Neuronal stem cell (in vitro differentiated cells): ENCODE measurements at regions not wholly inside any gene's neighbourhood (a gene's known extent, or its start where the extent isn't known, plus 50 kb on each side); places are given as distances from the start of the nearest gene placed in this dataset.

Experiments
- DNase-seq: peaks from one replicate; pipeline ENCODE4 v3.0.0-alpha.2; 2013; ENCODE audit warnings: low spot score
- H2AFZ ChIP-seq: one replicate; pipeline ENCODE4 v1.6.1; 2013; ENCODE audit warnings: mild to moderate bottlenecking, low read length, inconsistent platforms
- H2AK5ac ChIP-seq: 2 replicates; pipeline ENCODE4 v1.6.1; 2013; ENCODE audit warnings: low read depth, mild to moderate bottlenecking, inconsistent platforms, low read length, moderate library complexity, mixed read lengths
- H2BK120ac ChIP-seq: 2 replicates; pipeline ENCODE4 v1.6.1; 2013; ENCODE audit warnings: low read depth, mild to moderate bottlenecking, inconsistent platforms, low read length, moderate library complexity, mixed read lengths
- H2BK12ac ChIP-seq: one replicate; pipeline ENCODE4 v1.6.1; 2013; ENCODE audit warnings: low read length, inconsistent platforms
- H2BK15ac ChIP-seq: 2 replicates; pipeline ENCODE4 v1.6.1; 2013; ENCODE audit warnings: mild to moderate bottlenecking, low read length, inconsistent platforms, mixed read lengths
- H2BK5ac ChIP-seq: one replicate; pipeline ENCODE4 v1.6.1; 2013; ENCODE audit warnings: inconsistent platforms, mild to moderate bottlenecking, low read length, moderate library complexity
- H3K14ac ChIP-seq: one replicate; pipeline ENCODE4 v1.6.1; 2013; ENCODE audit warnings: low read length, inconsistent platforms
- H3K18ac ChIP-seq: 2 replicates; pipeline ENCODE4 v1.6.1; 2013; ENCODE audit warnings: low read length, inconsistent platforms
- H3K23ac ChIP-seq: 2 replicates; pipeline ENCODE4 v1.6.1; 2013; ENCODE audit warnings: low read depth, mild to moderate bottlenecking, mixed read lengths, low read length, inconsistent platforms; ENCODE audit not compliant: poor library complexity
- H3K27ac ChIP-seq: replicated peaks from 3 replicates; pipeline ENCODE4 v1.5.1; 2013; ENCODE audit warnings: low read length, inconsistent platforms
- H3K27me3 ChIP-seq, 3 experiments: 2 replicates each; pipeline ENCODE4 v1.6.1; 2013; ENCODE audit warnings: low read length in 3 of 3, mild to moderate bottlenecking in 2 of 3, inconsistent platforms in 1 of 3, low read depth in 1 of 3, mixed read lengths in 1 of 3, moderate library complexity in 1 of 3; ENCODE audit not compliant: control insufficient read depth in 3 of 3, insufficient read depth in 3 of 3
- H3K36me3 ChIP-seq, 2 donors: replicated peaks in 1 of 2; 2 replicates each; pipeline ENCODE4 v1.6.1; 2013; ENCODE audit warnings: low read length in 2 of 2; ENCODE audit not compliant: control insufficient read depth in 2 of 2, insufficient read depth in 2 of 2
- H3K4ac ChIP-seq: 2 replicates; pipeline ENCODE4 v1.6.1; 2013; ENCODE audit warnings: inconsistent platforms, mild to moderate bottlenecking, low read length, moderate library complexity
- H3K4me1 ChIP-seq, 2 donors: 1 replicate in 1 of 2; 2 replicates in 1 of 2; pipeline ENCODE4 v1.6.1; 2013; ENCODE audit warnings: low read length in 2 of 2, low read depth in 1 of 2; ENCODE audit not compliant: control insufficient read depth in 2 of 2, insufficient read depth in 1 of 2
- H3K4me2 ChIP-seq: one replicate; pipeline ENCODE4 v1.6.1; 2013; ENCODE audit warnings: mild to moderate bottlenecking, low read length, inconsistent platforms; ENCODE audit not compliant: insufficient read depth, poor library complexity, severe bottlenecking
- H3K4me3 ChIP-seq, 2 donors: 2 replicates each; pipeline ENCODE4 v1.5.1; 2013; ENCODE audit warnings: low read length in 2 of 2, mild to moderate bottlenecking in 2 of 2, inconsistent platforms in 1 of 2, moderate library complexity in 1 of 2
- H3K79me1 ChIP-seq: one replicate; pipeline ENCODE4 v1.6.1; 2013; ENCODE audit warnings: low read depth, mild to moderate bottlenecking, inconsistent platforms, low read length, moderate library complexity
- H3K9ac ChIP-seq: one replicate; pipeline ENCODE4 v1.6.1; 2013; ENCODE audit warnings: mild to moderate bottlenecking, low read depth, low read length, inconsistent platforms; ENCODE audit not compliant: poor library complexity
- H3K9me3 ChIP-seq, 2 donors: replicated peaks in 1 of 2; 2 replicates each; pipeline versions ENCODE3 to v1.6.1; 2013; ENCODE audit warnings: low read length in 2 of 2, mild to moderate bottlenecking in 2 of 2, inconsistent platforms in 1 of 2, low read depth in 1 of 2, mixed read lengths in 1 of 2, moderate library complexity in 1 of 2; ENCODE audit not compliant: control insufficient read depth in 2 of 2, insufficient read depth in 1 of 2
- H4K8ac ChIP-seq: one replicate; pipeline ENCODE4 v1.6.1; 2013; ENCODE audit warnings: low read depth, mild to moderate bottlenecking, inconsistent platforms, low read length, moderate library complexity
- H4K91ac ChIP-seq: one replicate; pipeline ENCODE4 v1.6.1; 2013; ENCODE audit warnings: low read length, low read depth, mild to moderate bottlenecking, inconsistent platforms; ENCODE audit not compliant: poor library complexity
- WGBS, 2 donors: extraction: QIAGEN DNeasy Blood & Tissue Kit; methylation state at CpG; one replicate each; pipeline ENCODE4 v1.1.7; 2013; ENCODE audit warnings: missing lambda C conversion rate in 2 of 2, mixed read lengths in 1 of 2; ENCODE audit not compliant: insufficient read length in 2 of 2, insufficient replicate concordance in 1 of 2; ENCODE audit errors: extremely low coverage in 2 of 2; 5-methylcytosine and 5-hydroxymethylcytosine counted together

- H3K36me3 ChIP-seq = no peaks in the 10 kb centered on the region
- no CpG with 5 or more reads among the region's 4 CpGs for WGBS, 2 donors
Observed at GRCh38 chr7:25500393-25500921, 272.2 kb upstream of the NPVF start.

GRCh38 chr7:25503306-25503705 is 275.0 kb upstream of the NPVF start:
- Histone ChIP-seq H2AK5ac (no peak overlapping the region), H3K79me1 (no peaks in the 10 kb centered on the region), H3K9ac (no peak overlapping the region), H3K27me3 (peaks cover 0 to 18% (median 0%) of the 10 kb centered on the region in 3 experiments), H3K14ac (no peak overlapping the region), H2BK5ac (no peak overlapping the region), H2BK120ac (no peak overlapping the region), H2BK15ac (no peak overlapping the region), H3K23ac (no peak overlapping the region), H3K18ac (no peak overlapping the region), H4K91ac (no peak overlapping the region), H3K27ac (no peak overlapping the region), H3K36me3 (no peaks in the 10 kb centered on the region), H3K4me3 (no peak overlapping the region), H4K8ac (no peak overlapping the region), H2BK12ac (no peak overlapping the region), H3K9me3 (no peaks in the 10 kb centered on the region), H3K4me2 (no peak overlapping the region), H2AFZ (no peak overlapping the region), H3K4me1 (no peaks in the 10 kb centered on the region), H3K4ac (no peak overlapping the region)
- no peak for DNase-seq
- WGBS, 2 donors = no CpG with 5 or more reads among the region's 2 CpGs

More at GRCh38 chr7:25500393-25500921, 272.2 kb upstream of the NPVF start:
- H3K18ac ChIP-seq = no peak overlapping the region
- H3K4ac ChIP-seq = no peak overlapping the region
- no peaks in the 10 kb centered on the region for H3K9me3 ChIP-seq
- H3K27me3 ChIP-seq = peaks cover 0 to 23% (median 0%) of the 10 kb centered on the region in 3 experiments
- no peak overlapping the region for H2AK5ac ChIP-seq
- no peak overlapping the region for H2BK12ac ChIP-seq
- no peak overlapping the region for H3K4me3 ChIP-seq
- H3K4me2 ChIP-seq = no peak overlapping the region
- peaks cover 0 to 2% of the 10 kb centered on the region in 2 donors for H3K4me1 ChIP-seq
- no peak overlapping the region for H2AFZ ChIP-seq
- H2BK15ac ChIP-seq = no peak overlapping the region
- no peak for DNase-seq
- H2BK5ac ChIP-seq = no peak overlapping the region
- no peak overlapping the region for H3K9ac ChIP-seq
- H4K91ac ChIP-seq = no peak overlapping the region
- no peak overlapping the region for H2BK120ac ChIP-seq
- no peak overlapping the region for H4K8ac ChIP-seq
- H3K14ac ChIP-seq = no peak overlapping the region
- H3K23ac ChIP-seq = no peak overlapping the region
- H3K27ac ChIP-seq = no peak overlapping the region
- H3K79me1 ChIP-seq = no peaks in the 10 kb centered on the region

DNA sequence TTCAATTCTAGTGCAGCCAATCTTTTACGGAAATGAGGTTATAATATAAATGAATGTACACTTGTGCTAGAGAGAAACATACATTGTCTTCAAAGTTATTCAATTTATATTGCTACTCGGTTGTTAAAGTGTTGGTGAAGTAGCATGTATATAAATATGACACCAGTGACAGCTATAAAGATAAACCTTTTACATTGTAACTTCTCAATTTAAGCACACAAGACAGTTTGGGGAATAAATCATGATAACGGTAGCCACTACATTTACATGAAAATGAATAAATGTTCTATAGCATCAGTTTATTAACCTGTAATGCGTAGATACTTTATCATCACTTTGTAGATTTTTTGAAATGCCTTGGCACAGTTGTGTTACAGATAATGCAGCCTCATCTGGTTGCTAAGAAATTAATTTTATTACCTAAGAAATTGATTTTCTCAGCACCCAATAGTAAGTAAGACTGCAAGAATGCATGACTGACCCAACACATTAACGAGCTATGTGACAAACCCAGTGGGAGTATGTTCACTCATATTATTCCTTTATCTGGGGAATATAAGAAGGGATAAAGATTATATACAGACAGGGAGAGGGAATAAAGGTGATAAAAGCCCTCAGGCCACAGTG is 283.9 kb upstream of the NPVF start:
- Histone ChIP-seq H3K9ac (no peak overlapping the region), H3K4me2 (no peak overlapping the region), H3K23ac (no peak overlapping the region), H4K91ac (no peak overlapping the region), H4K8ac (no peak overlapping the region), H3K27ac (no peak overlapping the region), H2AFZ (no peak overlapping the region), H2BK120ac (no peak overlapping the region), H2AK5ac (no peak overlapping the region), H3K27me3 (no peaks in the 10 kb centered on the region), H3K4me3 (no peak overlapping the region), H2BK12ac (no peak overlapping the region), H3K79me1 (no peaks in the 10 kb centered on the region), H2BK5ac (no peak overlapping the region), H3K14ac (no peak overlapping the region), H3K36me3 (no peaks in the 10 kb centered on the region), H3K4me1 (no peaks in the 10 kb centered on the region), H3K9me3 (no peaks in the 10 kb centered on the region), H3K18ac (no peak overlapping the region), H3K4ac (no peak overlapping the region), H2BK15ac (no peak overlapping the region)
- DNase-seq = no peak
- no CpG with 5 or more reads among the region's 5 CpGs for WGBS, 2 donors

DNA sequence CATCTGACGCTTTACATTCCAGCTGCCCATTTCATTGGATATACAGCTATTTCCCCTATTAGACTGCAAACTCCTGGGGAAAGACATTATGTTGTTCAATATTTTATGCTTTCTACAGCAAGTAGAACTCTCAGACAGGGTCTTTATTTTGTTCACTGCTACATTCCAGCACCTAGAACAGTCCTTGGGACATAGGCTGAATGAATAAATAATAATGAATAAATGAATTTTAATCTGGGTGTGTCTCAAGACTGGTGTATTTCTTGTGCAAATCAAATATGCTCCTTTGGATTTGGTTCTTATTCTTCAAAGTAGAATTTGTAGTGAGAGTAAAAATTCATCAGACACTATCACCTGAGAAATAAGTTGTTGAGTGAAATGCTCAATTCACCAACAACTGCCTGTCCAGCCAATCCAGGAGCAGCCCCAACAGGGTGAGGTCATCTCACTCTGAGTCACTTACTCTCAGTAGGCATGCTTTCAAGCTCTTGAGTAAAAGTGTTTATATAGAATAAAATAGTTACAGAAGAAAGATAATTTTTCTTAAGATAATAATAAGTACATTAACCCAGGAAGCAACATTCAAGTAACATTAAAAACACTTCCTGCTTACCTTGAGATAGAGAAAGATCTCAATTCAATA is 287.5 kb upstream of the NPVF start:
- Histone ChIP-seq H3K4me3 (no peak overlapping the region), H3K9me3 (no peaks in the 10 kb centered on the region), H3K27ac (no peak overlapping the region), H3K9ac (no peak overlapping the region), H3K4me1 (no peaks in the 10 kb centered on the region), H2BK15ac (no peak overlapping the region), H2BK120ac (no peak overlapping the region), H3K4me2 (no peak overlapping the region), H3K79me1 (no peaks in the 10 kb centered on the region), H2BK5ac (no peak overlapping the region), H3K4ac (no peak overlapping the region), H4K91ac (no peak overlapping the region), H2AK5ac (no peak overlapping the region), H2AFZ (no peak overlapping the region), H3K23ac (no peak overlapping the region), H3K14ac (no peak overlapping the region), H4K8ac (no peak overlapping the region), H3K27me3 (no peaks in the 10 kb centered on the region), H2BK12ac (no peak overlapping the region), H3K18ac (no peak overlapping the region), H3K36me3 (no peaks in the 10 kb centered on the region)
- WGBS, 2 donors = no CpG with 5 or more reads among the region's 1 CpG
- no peak for DNase-seq
